ENCODE measurements at regions not wholly inside any gene's neighbourhood (a gene's known extent, or its start where the extent isn't known, plus 50 kb on each side); places are given as distances from the start of the nearest gene placed in this dataset.

DNA sequence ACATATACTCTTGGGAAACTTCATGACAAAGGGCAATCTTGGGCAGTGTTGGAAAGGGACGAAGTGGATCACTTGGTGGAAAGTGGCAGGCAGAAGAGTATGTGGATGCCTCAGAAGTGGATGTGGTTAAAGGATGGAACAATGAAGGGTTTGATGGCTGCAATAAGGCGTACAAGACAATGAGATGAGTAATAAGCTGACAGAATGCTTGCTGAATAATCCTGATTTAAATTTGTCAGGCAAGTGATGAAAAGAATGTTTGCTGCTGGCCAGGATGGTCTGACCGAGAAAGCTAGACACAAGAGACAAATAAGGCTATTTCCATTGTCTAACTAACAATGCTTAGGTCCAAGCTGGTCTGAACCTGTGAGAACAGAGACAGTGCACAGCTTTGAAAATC, 61.6 kb upstream of the CEP85L start (continued):
- TF ChIP-seq, protein P1, sequence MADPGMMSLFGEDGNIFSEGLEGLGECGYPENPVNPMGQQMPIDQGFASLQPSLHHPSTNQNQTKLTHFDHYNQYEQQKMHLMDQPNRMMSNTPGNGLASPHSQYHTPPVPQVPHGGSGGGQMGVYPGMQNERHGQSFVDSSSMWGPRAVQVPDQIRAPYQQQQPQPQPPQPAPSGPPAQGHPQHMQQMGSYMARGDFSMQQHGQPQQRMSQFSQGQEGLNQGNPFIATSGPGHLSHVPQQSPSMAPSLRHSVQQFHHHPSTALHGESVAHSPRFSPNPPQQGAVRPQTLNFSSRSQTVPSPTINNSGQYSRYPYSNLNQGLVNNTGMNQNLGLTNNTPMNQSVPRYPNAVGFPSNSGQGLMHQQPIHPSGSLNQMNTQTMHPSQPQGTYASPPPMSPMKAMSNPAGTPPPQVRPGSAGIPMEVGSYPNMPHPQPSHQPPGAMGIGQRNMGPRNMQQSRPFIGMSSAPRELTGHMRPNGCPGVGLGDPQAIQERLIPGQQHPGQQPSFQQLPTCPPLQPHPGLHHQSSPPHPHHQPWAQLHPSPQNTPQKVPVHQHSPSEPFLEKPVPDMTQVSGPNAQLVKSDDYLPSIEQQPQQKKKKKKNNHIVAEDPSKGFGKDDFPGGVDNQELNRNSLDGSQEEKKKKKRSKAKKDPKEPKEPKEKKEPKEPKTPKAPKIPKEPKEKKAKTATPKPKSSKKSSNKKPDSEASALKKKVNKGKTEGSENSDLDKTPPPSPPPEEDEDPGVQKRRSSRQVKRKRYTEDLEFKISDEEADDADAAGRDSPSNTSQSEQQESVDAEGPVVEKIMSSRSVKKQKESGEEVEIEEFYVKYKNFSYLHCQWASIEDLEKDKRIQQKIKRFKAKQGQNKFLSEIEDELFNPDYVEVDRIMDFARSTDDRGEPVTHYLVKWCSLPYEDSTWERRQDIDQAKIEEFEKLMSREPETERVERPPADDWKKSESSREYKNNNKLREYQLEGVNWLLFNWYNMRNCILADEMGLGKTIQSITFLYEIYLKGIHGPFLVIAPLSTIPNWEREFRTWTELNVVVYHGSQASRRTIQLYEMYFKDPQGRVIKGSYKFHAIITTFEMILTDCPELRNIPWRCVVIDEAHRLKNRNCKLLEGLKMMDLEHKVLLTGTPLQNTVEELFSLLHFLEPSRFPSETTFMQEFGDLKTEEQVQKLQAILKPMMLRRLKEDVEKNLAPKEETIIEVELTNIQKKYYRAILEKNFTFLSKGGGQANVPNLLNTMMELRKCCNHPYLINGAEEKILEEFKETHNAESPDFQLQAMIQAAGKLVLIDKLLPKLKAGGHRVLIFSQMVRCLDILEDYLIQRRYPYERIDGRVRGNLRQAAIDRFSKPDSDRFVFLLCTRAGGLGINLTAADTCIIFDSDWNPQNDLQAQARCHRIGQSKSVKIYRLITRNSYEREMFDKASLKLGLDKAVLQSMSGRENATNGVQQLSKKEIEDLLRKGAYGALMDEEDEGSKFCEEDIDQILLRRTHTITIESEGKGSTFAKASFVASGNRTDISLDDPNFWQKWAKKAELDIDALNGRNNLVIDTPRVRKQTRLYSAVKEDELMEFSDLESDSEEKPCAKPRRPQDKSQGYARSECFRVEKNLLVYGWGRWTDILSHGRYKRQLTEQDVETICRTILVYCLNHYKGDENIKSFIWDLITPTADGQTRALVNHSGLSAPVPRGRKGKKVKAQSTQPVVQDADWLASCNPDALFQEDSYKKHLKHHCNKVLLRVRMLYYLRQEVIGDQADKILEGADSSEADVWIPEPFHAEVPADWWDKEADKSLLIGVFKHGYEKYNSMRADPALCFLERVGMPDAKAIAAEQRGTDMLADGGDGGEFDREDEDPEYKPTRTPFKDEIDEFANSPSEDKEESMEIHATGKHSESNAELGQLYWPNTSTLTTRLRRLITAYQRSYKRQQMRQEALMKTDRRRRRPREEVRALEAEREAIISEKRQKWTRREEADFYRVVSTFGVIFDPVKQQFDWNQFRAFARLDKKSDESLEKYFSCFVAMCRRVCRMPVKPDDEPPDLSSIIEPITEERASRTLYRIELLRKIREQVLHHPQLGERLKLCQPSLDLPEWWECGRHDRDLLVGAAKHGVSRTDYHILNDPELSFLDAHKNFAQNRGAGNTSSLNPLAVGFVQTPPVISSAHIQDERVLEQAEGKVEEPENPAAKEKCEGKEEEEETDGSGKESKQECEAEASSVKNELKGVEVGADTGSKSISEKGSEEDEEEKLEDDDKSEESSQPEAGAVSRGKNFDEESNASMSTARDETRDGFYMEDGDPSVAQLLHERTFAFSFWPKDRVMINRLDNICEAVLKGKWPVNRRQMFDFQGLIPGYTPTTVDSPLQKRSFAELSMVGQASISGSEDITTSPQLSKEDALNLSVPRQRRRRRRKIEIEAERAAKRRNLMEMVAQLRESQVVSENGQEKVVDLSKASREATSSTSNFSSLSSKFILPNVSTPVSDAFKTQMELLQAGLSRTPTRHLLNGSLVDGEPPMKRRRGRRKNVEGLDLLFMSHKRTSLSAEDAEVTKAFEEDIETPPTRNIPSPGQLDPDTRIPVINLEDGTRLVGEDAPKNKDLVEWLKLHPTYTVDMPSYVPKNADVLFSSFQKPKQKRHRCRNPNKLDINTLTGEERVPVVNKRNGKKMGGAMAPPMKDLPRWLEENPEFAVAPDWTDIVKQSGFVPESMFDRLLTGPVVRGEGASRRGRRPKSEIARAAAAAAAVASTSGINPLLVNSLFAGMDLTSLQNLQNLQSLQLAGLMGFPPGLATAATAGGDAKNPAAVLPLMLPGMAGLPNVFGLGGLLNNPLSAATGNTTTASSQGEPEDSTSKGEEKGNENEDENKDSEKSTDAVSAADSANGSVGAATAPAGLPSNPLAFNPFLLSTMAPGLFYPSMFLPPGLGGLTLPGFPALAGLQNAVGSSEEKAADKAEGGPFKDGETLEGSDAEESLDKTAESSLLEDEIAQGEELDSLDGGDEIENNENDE (IDR thresholded peaks at IDR 0.05; ENCODE audit: insufficient replicate concordance, low read length), result no peak

Measured in H1 (cell line).